ENCODE measurements at regions not wholly inside any gene's neighbourhood (a gene's known extent, or its start where the extent isn't known, plus 50 kb on each side); places are given as distances from the start of the nearest gene placed in this dataset.

DNA sequence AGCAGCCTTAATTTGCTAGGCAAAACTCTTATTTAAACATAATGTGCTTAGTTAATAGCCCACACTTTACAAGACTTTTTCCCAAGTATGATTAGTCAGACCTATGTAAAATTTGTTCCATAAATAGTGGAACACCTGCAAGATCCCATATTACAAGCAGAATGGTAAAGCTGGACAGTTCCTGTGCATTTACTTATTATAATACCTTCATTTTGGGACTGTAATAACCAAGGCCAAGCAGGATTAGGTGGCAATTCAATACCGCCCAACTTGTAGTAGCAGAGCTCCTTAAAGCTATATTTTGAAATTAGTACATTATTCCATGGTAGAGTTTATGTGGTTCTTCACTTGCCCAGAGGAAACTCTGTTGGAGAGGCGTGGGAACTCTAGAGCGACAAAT lies 431.5 kb upstream of the MMADHC start:
- H3K27ac Mint-ChIP-seq (ENCODE audit: low read depth) = no peak overlapping the region
- H3K36me3 Mint-ChIP-seq (ENCODE audit: insufficient read depth) = no peaks in the 10 kb centered on the region
- H3K27me3 Mint-ChIP-seq = no peaks in the 10 kb centered on the region
- no peaks in the 10 kb centered on the region for H3K4me1 Mint-ChIP-seq
- DNase-seq (ENCODE audit: low spot score in 2 of 2) = no peak
- H3K9me3 Mint-ChIP-seq = peaks cover 10% of the 10 kb centered on the region
- H3K4me3 Mint-ChIP-seq = no peak overlapping the region
- ATAC-seq (replicated peaks; ENCODE audit: extremely low read depth, poor library complexity, severe bottlenecking) = no peak

DNA sequence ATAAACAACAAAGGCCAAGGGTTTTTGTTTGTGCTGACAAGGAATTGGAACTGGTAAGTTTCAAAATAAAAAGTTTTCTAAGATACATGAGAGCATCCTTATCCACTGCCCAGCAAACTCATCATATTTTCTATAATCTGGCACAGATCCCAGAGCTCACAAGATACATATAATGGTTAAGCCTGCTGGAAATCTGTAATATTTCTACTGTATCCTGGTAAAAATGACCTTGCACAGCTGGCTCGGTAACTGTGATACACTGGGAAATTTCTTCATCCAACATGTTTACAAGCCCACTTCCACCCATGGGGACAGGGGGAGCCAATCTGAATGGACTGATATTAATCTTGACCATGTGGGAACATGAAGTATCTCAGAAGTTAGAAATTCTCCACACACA lies 425.4 kb upstream of the MMADHC start:
- H3K36me3 Mint-ChIP-seq (ENCODE audit: insufficient read depth) = no peaks in the 10 kb centered on the region

DNA sequence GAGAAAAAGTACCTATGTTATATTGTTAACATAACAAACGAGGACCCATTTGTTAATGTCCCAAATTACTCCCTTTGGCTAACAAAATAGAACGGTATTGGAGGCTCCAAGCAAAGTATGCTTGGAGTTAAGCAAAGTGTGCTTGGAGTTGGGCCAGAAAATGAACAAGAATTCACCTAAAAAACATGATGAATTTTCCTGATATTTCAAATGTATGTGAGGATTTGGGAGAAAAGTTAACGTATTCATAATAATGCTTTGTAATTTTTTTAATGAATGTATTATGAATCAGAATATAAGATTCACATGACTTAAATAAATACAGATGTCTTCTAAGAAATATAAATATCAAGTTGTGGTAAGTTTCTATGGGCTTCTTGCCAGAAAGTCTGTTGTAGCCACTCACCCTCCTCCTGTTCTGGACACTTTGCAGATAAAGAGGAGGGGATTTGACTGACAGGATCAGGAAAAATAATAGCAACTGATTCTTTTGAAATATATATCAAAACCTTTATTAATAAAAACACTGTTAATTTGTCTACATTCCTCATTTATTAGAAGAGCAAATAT lies 423.7 kb upstream of the MMADHC start:
- Mint-ChIP-seq H3K4me1 (no peaks in the 10 kb centered on the region), H3K36me3 (ENCODE audit: insufficient read depth) (no peaks in the 10 kb centered on the region), H3K4me3 (no peak overlapping the region), H3K27me3 (no peaks in the 10 kb centered on the region), H3K27ac (ENCODE audit: low read depth) (no peak overlapping the region), H3K9me3 (peaks cover 10% of the 10 kb centered on the region)
- no peak for ATAC-seq (replicated peaks; ENCODE audit: extremely low read depth, poor library complexity, severe bottlenecking)
- DNase-seq (ENCODE audit: low spot score in 2 of 2) = no peak

More for the DNA sequence above, 425.4 kb upstream of the MMADHC start:
- Mint-ChIP-seq H3K9me3 (peaks cover 5% of the 10 kb centered on the region), H3K4me3 (no peak overlapping the region), H3K4me1 (no peaks in the 10 kb centered on the region), H3K27me3 (no peaks in the 10 kb centered on the region), H3K27ac (ENCODE audit: low read depth) (no peak overlapping the region)
- DNase-seq (ENCODE audit: low spot score in 2 of 2) (no peak), ATAC-seq (replicated peaks; ENCODE audit: extremely low read depth, poor library complexity, severe bottlenecking) (no peak)

DNA sequence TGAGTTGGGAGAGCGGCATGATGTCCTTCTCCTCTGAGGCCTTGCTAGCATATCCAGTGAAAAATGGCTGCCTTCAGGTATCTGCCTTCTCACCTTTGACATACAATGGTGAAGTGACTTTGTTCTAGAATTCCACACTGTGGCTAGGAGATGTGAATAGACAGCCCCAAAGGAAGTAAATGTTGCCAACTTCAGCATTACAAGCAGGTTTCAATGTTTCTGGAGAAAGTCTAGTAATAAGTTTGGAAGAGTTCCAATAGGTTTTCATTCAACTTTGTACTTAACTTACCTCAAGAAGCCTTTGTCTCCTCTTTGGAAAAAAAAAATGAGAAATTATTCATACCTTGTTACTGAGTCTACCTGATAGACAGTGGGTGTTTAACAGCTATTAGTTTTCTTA lies 421.3 kb upstream of the MMADHC start:
- H3K36me3 Mint-ChIP-seq (ENCODE audit: insufficient read depth) = no peaks in the 10 kb centered on the region
- no peak overlapping the region for H3K27ac Mint-ChIP-seq (ENCODE audit: low read depth)
- H3K4me3 Mint-ChIP-seq = no peak overlapping the region
- ATAC-seq (replicated peaks; ENCODE audit: extremely low read depth, poor library complexity, severe bottlenecking) (no peak), DNase-seq (ENCODE audit: low spot score in 2 of 2) (no peak)
- H3K27me3 Mint-ChIP-seq = no peaks in the 10 kb centered on the region
- H3K4me1 Mint-ChIP-seq = no peaks in the 10 kb centered on the region
- H3K9me3 Mint-ChIP-seq = peaks cover 10% of the 10 kb centered on the region

DNA sequence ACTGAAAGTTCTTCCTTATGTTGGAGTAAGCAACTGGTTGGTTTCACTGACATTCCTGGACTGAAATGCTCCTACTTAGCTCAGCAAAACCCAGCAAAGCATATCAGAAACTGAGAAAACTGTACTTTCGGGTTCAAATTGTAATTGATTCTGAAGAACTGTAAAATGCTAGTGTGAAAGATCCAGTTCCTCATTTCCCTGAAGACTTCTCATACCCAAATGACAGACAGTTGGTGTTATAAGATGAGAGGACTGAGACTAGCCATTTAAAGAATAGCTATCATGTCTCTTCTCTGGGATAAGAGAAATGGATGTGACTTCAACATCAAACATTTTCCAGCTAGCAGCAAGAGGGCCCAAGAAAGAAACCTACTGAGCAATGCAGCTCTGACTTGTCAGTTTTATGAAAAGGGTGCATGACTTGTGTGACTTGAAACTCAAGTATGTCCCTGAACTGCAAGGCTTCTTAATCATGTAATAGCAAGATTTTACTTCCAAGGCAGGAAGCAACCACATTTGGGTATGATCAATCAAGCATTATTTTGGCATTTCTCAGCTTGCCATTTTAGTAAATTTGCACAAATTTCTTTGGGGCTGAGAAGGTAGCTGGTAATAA lies 420.3 kb upstream of the MMADHC start:
- no peaks in the 10 kb centered on the region for H3K27me3 Mint-ChIP-seq
- no peak overlapping the region for H3K4me3 Mint-ChIP-seq

DNA sequence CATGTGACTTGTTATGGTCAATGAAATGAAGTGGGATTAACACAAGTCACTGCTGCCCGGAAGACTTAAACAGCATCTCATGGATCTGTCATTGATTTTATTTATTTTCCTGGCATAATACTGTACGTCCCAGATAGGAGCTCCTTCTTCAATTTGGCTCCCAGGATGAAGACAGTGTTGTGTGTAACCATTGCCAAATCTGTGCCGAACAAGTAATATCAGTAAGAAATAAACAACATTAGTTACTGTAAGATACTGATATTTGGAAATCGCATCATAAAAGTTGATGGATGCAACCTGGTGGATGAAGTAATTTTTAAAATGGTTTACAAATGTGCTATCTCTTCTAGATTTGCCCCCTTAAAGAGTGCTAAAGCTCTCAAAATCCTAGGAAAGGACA lies 419.0 kb upstream of the MMADHC start:
- H3K9me3 Mint-ChIP-seq = peaks cover 5% of the 10 kb centered on the region
- no peaks in the 10 kb centered on the region for H3K27me3 Mint-ChIP-seq
- no peaks in the 10 kb centered on the region for H3K36me3 Mint-ChIP-seq (ENCODE audit: insufficient read depth)
- no peak overlapping the region for H3K27ac Mint-ChIP-seq (ENCODE audit: low read depth)
- no peak overlapping the region for H3K4me3 Mint-ChIP-seq
- no peaks in the 10 kb centered on the region for H3K4me1 Mint-ChIP-seq
- DNase-seq (ENCODE audit: low spot score in 2 of 2) (no peak), ATAC-seq (replicated peaks; ENCODE audit: extremely low read depth, poor library complexity, severe bottlenecking) (no peak)

More for the DNA sequence above, 420.3 kb upstream of the MMADHC start:
- ATAC-seq (replicated peaks; ENCODE audit: extremely low read depth, poor library complexity, severe bottlenecking) (no peak), DNase-seq (ENCODE audit: low spot score in 2 of 2) (no peak)
- Mint-ChIP-seq H3K27ac (ENCODE audit: low read depth) (no peak overlapping the region), H3K9me3 (peaks cover 10% of the 10 kb centered on the region), H3K36me3 (ENCODE audit: insufficient read depth) (no peaks in the 10 kb centered on the region), H3K4me1 (no peaks in the 10 kb centered on the region)

DNA sequence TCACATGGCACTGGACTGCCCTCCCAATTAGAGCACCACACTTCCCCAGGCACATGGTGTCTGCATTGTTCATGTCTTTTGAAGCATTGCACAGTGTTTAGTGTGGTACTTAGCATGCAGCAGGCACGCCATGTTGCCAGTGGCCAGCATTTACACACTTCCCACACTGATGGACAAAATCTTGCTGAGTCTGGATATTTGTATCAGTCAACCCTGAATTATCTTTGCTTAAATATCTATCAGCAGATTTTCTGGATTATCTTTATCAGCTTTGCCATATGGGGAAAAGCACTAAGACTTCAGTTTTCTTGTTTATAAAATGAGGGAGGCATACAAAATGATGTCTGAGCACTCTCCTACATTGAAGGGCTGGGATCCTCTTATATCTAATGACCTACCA lies 416.0 kb upstream of the MMADHC start:
- Mint-ChIP-seq H3K4me3 (no peak overlapping the region), H3K9me3 (peaks cover 5% of the 10 kb centered on the region)
- DNase-seq (ENCODE audit: low spot score in 2 of 2) = no peak

DNA sequence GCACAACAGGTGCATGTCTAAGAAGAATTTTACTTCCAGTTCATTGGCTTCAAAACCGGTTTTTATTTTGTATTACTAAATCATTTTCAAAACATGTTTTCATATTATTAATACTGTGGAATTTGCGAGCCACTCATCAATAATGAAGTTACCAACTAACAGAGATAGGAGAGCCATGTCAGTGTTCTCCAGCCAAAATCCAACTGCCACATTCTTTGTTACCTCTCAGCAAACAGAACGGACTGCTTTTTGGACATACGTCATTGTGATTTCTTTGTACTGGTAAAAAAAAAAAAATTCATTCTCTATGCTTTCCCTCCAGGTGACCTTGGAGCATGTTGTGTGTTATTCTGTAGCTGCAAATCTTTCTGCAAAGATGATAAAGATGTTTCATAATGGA lies 414.2 kb upstream of the MMADHC start:
- Mint-ChIP-seq H3K4me1 (no peaks in the 10 kb centered on the region), H3K27ac (ENCODE audit: low read depth) (no peak overlapping the region), H3K4me3 (no peak overlapping the region), H3K36me3 (ENCODE audit: insufficient read depth) (no peaks in the 10 kb centered on the region), H3K27me3 (no peaks in the 10 kb centered on the region), H3K9me3 (peaks cover 4% of the 10 kb centered on the region)
- ATAC-seq (replicated peaks; ENCODE audit: extremely low read depth, poor library complexity, severe bottlenecking) (no peak), DNase-seq (ENCODE audit: low spot score in 2 of 2) (no peak)

More for the DNA sequence above, 416.0 kb upstream of the MMADHC start:
- Mint-ChIP-seq H3K36me3 (ENCODE audit: insufficient read depth) (no peaks in the 10 kb centered on the region), H3K27me3 (no peaks in the 10 kb centered on the region), H3K27ac (ENCODE audit: low read depth) (no peak overlapping the region), H3K4me1 (no peaks in the 10 kb centered on the region)
- no peak for ATAC-seq (replicated peaks; ENCODE audit: extremely low read depth, poor library complexity, severe bottlenecking)

DNA sequence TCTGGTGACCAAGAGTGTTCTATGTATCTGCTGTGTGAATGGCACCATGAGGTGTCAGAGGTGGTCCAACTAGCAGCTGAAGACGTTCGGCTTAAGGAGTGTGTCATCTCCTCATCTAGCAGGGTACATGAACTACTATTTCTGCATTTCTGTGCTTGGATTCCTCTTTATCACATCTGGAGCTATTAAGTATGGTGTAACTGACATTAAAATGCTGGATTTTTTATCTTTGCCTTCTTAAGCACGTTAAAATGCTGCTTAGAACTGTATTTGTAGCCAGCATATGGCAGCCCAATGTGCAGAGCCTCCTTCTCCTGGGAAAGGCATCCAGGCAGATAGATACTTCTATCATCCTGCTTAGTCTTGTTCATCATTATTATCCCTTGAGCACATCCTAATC lies 409.3 kb upstream of the MMADHC start:
- no peaks in the 10 kb centered on the region for H3K36me3 Mint-ChIP-seq (ENCODE audit: insufficient read depth)
- ATAC-seq (replicated peaks; ENCODE audit: extremely low read depth, poor library complexity, severe bottlenecking) = no peak
- no peak for DNase-seq (ENCODE audit: low spot score in 2 of 2)
- no peaks in the 10 kb centered on the region for H3K27me3 Mint-ChIP-seq
- no peak overlapping the region for H3K27ac Mint-ChIP-seq (ENCODE audit: low read depth)
- H3K4me1 Mint-ChIP-seq = no peaks in the 10 kb centered on the region
- H3K4me3 Mint-ChIP-seq = no peak overlapping the region
- H3K9me3 Mint-ChIP-seq = peaks cover 19% of the 10 kb centered on the region

DNA sequence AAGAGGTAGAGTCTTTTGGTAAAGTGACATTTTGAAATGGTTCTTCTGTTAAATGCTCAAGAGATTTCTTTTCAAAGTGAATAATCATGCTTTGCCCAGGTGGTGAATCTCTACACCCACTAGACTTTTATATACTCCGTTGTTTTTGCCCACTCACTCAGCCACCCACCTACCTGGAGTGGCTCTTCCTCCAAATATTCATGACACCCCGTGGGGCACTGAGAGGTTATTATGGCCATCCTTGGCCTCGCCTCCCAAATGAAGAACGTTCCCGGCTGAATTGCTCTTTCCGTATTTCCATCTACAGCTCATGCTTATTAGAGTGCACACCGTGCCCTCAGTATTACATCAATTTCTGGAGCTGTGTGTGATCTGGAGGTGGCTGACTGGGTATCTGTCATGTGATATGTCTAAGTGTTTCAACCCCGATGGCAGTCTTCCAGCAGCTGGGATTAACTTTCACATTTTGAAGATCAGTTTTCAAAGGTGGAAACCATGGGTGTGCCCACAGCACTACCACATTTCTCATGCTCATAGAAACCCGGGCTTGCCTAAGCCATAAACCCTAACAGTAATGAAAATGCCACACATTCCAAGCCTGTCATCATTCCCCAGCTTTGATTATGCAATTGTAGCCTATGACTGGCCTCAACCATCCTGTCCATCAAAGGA lies 406.6 kb upstream of the MMADHC start:
- no peak for DNase-seq (ENCODE audit: low spot score in 2 of 2)
- Mint-ChIP-seq H3K4me3 (no peak overlapping the region), H3K9me3 (peaks cover 19% of the 10 kb centered on the region), H3K36me3 (ENCODE audit: insufficient read depth) (no peaks in the 10 kb centered on the region), H3K27ac (ENCODE audit: low read depth) (no peak overlapping the region), H3K27me3 (no peaks in the 10 kb centered on the region), H3K4me1 (no peaks in the 10 kb centered on the region)
- no peak for ATAC-seq (replicated peaks; ENCODE audit: extremely low read depth, poor library complexity, severe bottlenecking)

DNA sequence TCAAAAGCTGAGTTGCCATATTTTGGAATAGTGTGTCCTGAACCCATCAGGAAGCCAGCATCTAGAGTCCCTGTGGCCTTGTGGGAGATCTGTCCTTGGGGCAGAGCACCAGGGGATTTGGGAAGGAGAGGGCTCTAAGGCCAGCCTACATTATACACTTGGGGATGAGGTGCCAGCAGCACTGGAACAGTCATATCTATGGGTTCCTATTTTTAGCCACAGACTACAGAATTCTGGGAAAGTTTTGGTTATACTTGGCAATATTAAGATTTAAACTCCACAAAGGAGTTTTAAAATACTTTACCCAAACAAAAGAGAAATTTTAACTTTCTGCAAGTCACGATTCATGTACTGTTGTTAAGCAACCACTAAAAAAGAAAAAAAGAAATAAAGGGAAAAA lies 405.7 kb upstream of the MMADHC start:
- Mint-ChIP-seq H3K4me1 (no peaks in the 10 kb centered on the region), H3K4me3 (no peak overlapping the region), H3K9me3 (peaks cover 24% of the 10 kb centered on the region), H3K36me3 (ENCODE audit: insufficient read depth) (no peaks in the 10 kb centered on the region), H3K27me3 (no peaks in the 10 kb centered on the region), H3K27ac (ENCODE audit: low read depth) (no peak overlapping the region)
- DNase-seq (ENCODE audit: low spot score in 2 of 2) (no peak), ATAC-seq (replicated peaks; ENCODE audit: extremely low read depth, poor library complexity, severe bottlenecking) (no peak)

DNA sequence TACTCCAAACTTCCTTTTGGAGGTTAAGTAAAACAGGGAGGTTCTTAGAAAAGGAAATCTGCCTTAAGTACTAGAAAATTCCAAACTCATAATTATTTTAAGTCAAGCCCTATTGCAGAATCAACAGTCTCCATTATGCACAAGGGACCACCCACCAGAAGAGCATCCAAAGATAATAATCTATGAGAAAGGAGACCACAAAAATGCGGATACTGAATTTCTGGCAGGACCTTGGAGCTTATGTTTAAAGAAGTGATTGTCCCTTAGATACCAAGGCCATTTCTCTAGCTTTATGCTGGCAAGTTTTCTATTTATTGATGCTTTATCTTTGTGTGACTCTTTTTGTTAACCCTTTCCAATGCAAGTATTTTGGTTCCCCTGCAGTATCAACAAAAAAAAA lies 404.0 kb upstream of the MMADHC start:
- H3K36me3 Mint-ChIP-seq (ENCODE audit: insufficient read depth) = peaks cover 2% of the 10 kb centered on the region
- H3K27ac Mint-ChIP-seq (ENCODE audit: low read depth) = no peak overlapping the region

GRCh38 chr2:149990965-149991364 lies 403.4 kb upstream of the MMADHC start:
- Mint-ChIP-seq H3K27me3 (no peaks in the 10 kb centered on the region), H3K27ac (ENCODE audit: low read depth) (no peak overlapping the region), H3K36me3 (ENCODE audit: insufficient read depth) (peaks cover 2% of the 10 kb centered on the region), H3K4me1 (no peaks in the 10 kb centered on the region), H3K4me3 (no peak overlapping the region), H3K9me3 (peaks cover 18% of the 10 kb centered on the region)
- DNase-seq (ENCODE audit: low spot score in 2 of 2) (no peak), ATAC-seq (replicated peaks; ENCODE audit: extremely low read depth, poor library complexity, severe bottlenecking) (no peak)

More for the DNA sequence above, 404.0 kb upstream of the MMADHC start:
- no peaks in the 10 kb centered on the region for H3K27me3 Mint-ChIP-seq
- no peak overlapping the region for H3K4me3 Mint-ChIP-seq
- ATAC-seq (replicated peaks; ENCODE audit: extremely low read depth, poor library complexity, severe bottlenecking) = no peak
- H3K9me3 Mint-ChIP-seq = peaks cover 20% of the 10 kb centered on the region
- no peaks in the 10 kb centered on the region for H3K4me1 Mint-ChIP-seq
- DNase-seq (ENCODE audit: low spot score in 2 of 2) = no peak
